Panc1 (cell line): ENCODE measurements at regions not wholly inside any gene's neighbourhood (a gene's known extent, or its start where the extent isn't known, plus 50 kb on each side); places are given as distances from the start of the nearest gene placed in this dataset.
"Not testable (repeated sequence)": the region's sequence is repeated elsewhere in the genome, so short reads cannot be mapped to it uniquely, and the experiment has no call there.

Experiments
- ATAC-seq: fragments of 200-7000 bp; cut with Tn5 transposase; 2 replicates; pipeline ENCODE4 v1.9.1; 2020; ENCODE audit warnings: mild to moderate bottlenecking, moderate library complexity
- BruUV-seq: library from RNA; stranded (reverse); fragments of 400-500 nt; replicated peaks from 2 replicates; lab custom pipeline; 2021; lab: Mats Ljungman, UMichigan
- CTCF ChIA-PET: fragments of 300-600 bp; sonication (Branson Sonifier 250); formaldehyde crosslinking; loops from one replicate; lab custom pipeline; 2022; ENCODE audit warnings: antibody characterized with exemption; lab: Charles Lee
- POLR2A ChIA-PET: fragments of 300-600 bp; sonication (Branson Sonifier 250); formaldehyde crosslinking; loops from one replicate; lab custom pipeline; 2022; ENCODE audit warnings: antibody characterized with exemption; lab: Charles Lee
- DNase-seq: peaks from one replicate; pipeline ENCODE4 v3.0.0-alpha.2; 2010; ENCODE audit warnings: low read depth, low spot score
- H3K27ac ChIP-seq: 2 replicates; pipeline ENCODE4 v1.5.1; 2011; ENCODE audit warnings: mild to moderate bottlenecking, low read length, inconsistent platforms
- H3K27me3 ChIP-seq: fragments of 200-500 bp; sonication (Bioruptor generic); 2 replicates; pipeline ENCODE4 v1.6.0; 2014; ENCODE audit warnings: low read length, inconsistent platforms; ENCODE audit not compliant: control insufficient read depth, insufficient read depth
- H3K36me3 ChIP-seq: fragments of 200-500 bp; sonication (Bioruptor generic); 2 replicates; pipeline ENCODE4 v1.5.1; 2014; ENCODE audit warnings: inconsistent platforms, mild to moderate bottlenecking, low read length, moderate library complexity; ENCODE audit not compliant: control insufficient read depth, insufficient read depth
- H3K4me1 ChIP-seq: 2 replicates; pipeline ENCODE4 v1.5.1; 2011; ENCODE audit warnings: inconsistent platforms, mild to moderate bottlenecking, low read length, moderate library complexity; ENCODE audit not compliant: control insufficient read depth, insufficient read depth
- H3K4me3 ChIP-seq, 2 experiments: 2 replicates each; pipeline ENCODE4 v1.5.1; 2011 to 2012; ENCODE audit warnings: low read depth in 2 of 2, low read length in 2 of 2, mild to moderate bottlenecking in 2 of 2, inconsistent platforms in 1 of 2, moderate library complexity in 1 of 2
- H3K9me3 ChIP-seq: fragments of 200-500 bp; sonication (Bioruptor generic); 2 replicates; pipeline ENCODE4 v1.5.1; 2014; ENCODE audit warnings: low read depth, mild to moderate bottlenecking, inconsistent platforms, low read length, moderate library complexity; ENCODE audit not compliant: control insufficient read depth, insufficient read depth
- POLR2AphosphoS5 ChIP-seq: IDR thresholded peaks from 2 replicates; pipeline ENCODE4 v1.6.1; 2012; ENCODE audit warnings: mild to moderate bottlenecking, low read depth, low read length, moderate library complexity
- SIN3A ChIP-seq: IDR thresholded peaks from 2 replicates; pipeline ENCODE4 v1.6.1; 2012; ENCODE audit warnings: low read depth, mild to moderate bottlenecking, low read length, moderate library complexity, borderline replicate concordance; ENCODE audit not compliant: insufficient read depth
- TCF7L2 ChIP-seq: IDR thresholded peaks from 2 replicates; pipeline ENCODE4 v1.6.1; 2011; ENCODE audit warnings: mild to moderate bottlenecking, low read depth, low read length, inconsistent platforms
- in situ Hi-C: cut with HindIII; loops from 2 replicates; pipeline ENCODE4 v1.10.0; 2016; ENCODE audit warnings: low sequenced_read_pairs, low pct_unique_long_range_greater_than_20kb
- intact Hi-C: fragments of 100-400 bp; cut with micrococcal nuclease; formaldehyde crosslinking; loops from one replicate; pipeline ENCODE4 v1.10.0; 2022; ENCODE audit not compliant: unreplicated experiment
- TF ChIP-seq, protein P1 (sequence below), 2 experiments: IDR thresholded peaks; 2 replicates each; pipeline ENCODE4 v1.6.1; 2011 to 2012; ENCODE audit warnings: low read depth in 2 of 2, control low read depth in 1 of 2, low read length in 1 of 2, mild to moderate bottlenecking in 1 of 2, moderate library complexity in 1 of 2; ENCODE audit not compliant: insufficient read depth in 1 of 2
- TF ChIP-seq, protein P2 (sequence below): fragments of 450-650 bp; IDR thresholded peaks from 2 replicates; pipeline ENCODE4 v1.5.1; 2017; ENCODE audit warnings: mild to moderate bottlenecking

DNA sequence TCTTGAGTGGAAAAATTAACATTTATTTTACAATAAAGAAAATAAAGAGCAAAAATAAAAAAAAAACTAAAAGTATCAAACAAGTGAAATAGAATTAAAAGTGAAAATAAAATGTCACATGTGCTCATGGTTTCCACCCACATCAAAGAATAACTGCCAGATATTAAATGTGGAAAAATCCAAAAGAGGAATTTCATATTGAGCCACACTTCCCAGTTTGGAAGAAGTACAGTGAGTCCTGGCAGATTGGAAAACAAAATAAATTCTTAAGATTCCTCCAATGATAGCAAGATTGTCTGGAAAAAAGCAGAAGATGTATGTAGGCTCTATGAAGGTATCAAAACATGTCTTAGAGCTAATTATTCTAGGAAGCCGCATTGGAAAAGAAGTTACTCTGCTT lies 1019.5 kb downstream of the SLC6A15 start:
- ChIA-PET CTCF (no interaction called here), POLR2A (no interaction called here)
- no peak for ATAC-seq
- no TSS peak for BruUV-seq
- Histone ChIP-seq H3K9me3 (no peaks in the 10 kb centered on the region), H3K27ac (no peak overlapping the region), H3K36me3 (no peaks in the 10 kb centered on the region), H3K27me3 (no peaks in the 10 kb centered on the region), H3K4me3 (no peak overlapping the region), H3K4me1 (no peaks in the 10 kb centered on the region)
- intact Hi-C loops (no loop called here), in situ Hi-C loops (no loop called here)
- TF ChIP-seq TCF7L2: no peak
- no peak for DNase-seq

GRCh38 chr12:83889745-83890144 lies 1022.9 kb downstream of the SLC6A15 start:
- BruUV-seq: no TSS peak
- CTCF ChIA-PET: no interaction called here
- H3K27ac ChIP-seq: no peak overlapping the region
- H3K36me3 ChIP-seq: no peaks in the 10 kb centered on the region
- intact Hi-C loops (no loop called here), in situ Hi-C loops (no loop called here)
- H3K4me1 ChIP-seq: no peaks in the 10 kb centered on the region
- H3K4me3 ChIP-seq: no peak overlapping the region
- no peaks in the 10 kb centered on the region for H3K9me3 ChIP-seq
- H3K27me3 ChIP-seq: no peaks in the 10 kb centered on the region
- TF ChIP-seq TCF7L2: no peak
- TF ChIP-seq, protein P1, sequence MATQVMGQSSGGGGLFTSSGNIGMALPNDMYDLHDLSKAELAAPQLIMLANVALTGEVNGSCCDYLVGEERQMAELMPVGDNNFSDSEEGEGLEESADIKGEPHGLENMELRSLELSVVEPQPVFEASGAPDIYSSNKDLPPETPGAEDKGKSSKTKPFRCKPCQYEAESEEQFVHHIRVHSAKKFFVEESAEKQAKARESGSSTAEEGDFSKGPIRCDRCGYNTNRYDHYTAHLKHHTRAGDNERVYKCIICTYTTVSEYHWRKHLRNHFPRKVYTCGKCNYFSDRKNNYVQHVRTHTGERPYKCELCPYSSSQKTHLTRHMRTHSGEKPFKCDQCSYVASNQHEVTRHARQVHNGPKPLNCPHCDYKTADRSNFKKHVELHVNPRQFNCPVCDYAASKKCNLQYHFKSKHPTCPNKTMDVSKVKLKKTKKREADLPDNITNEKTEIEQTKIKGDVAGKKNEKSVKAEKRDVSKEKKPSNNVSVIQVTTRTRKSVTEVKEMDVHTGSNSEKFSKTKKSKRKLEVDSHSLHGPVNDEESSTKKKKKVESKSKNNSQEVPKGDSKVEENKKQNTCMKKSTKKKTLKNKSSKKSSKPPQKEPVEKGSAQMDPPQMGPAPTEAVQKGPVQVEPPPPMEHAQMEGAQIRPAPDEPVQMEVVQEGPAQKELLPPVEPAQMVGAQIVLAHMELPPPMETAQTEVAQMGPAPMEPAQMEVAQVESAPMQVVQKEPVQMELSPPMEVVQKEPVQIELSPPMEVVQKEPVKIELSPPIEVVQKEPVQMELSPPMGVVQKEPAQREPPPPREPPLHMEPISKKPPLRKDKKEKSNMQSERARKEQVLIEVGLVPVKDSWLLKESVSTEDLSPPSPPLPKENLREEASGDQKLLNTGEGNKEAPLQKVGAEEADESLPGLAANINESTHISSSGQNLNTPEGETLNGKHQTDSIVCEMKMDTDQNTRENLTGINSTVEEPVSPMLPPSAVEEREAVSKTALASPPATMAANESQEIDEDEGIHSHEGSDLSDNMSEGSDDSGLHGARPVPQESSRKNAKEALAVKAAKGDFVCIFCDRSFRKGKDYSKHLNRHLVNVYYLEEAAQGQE (IDR thresholded peaks at IDR 0.05; ENCODE audit: insufficient read depth in 1 of 2, low read depth in 2 of 2, low read length in 1 of 2): no peak
- no peak for TF ChIP-seq POLR2AphosphoS5
- TF ChIP-seq, protein P2, sequence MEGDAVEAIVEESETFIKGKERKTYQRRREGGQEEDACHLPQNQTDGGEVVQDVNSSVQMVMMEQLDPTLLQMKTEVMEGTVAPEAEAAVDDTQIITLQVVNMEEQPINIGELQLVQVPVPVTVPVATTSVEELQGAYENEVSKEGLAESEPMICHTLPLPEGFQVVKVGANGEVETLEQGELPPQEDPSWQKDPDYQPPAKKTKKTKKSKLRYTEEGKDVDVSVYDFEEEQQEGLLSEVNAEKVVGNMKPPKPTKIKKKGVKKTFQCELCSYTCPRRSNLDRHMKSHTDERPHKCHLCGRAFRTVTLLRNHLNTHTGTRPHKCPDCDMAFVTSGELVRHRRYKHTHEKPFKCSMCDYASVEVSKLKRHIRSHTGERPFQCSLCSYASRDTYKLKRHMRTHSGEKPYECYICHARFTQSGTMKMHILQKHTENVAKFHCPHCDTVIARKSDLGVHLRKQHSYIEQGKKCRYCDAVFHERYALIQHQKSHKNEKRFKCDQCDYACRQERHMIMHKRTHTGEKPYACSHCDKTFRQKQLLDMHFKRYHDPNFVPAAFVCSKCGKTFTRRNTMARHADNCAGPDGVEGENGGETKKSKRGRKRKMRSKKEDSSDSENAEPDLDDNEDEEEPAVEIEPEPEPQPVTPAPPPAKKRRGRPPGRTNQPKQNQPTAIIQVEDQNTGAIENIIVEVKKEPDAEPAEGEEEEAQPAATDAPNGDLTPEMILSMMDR: no peak
- no peak for TF ChIP-seq SIN3A
- DNase-seq (no peak), ATAC-seq (no peak)
- POLR2A ChIA-PET: no interaction called here

DNA sequence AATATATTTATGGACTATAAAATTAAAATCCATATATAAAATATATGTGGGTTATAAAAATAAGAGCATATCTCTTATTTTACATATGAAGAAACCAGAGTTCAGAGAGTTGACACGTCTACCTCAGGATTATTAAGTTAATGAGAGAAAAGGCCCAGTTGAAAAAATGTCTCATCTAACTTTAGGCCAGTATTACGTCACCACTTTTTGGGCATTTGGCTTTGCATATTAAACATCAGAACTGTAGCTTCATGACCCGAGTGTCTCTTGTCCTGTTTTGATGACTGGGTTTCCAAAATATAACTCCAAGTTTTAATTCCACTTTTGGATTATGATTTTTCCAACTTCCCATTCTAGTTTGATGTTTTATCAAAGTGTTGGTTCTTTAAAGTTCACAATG lies 1026.1 kb downstream of the SLC6A15 start:
- intact Hi-C loops (no loop called here), in situ Hi-C loops (no loop called here)
- Histone ChIP-seq H3K27ac (no peak overlapping the region), H3K36me3 (no peaks in the 10 kb centered on the region), H3K27me3 (no peaks in the 10 kb centered on the region), H3K4me1 (no peaks in the 10 kb centered on the region), H3K9me3 (no peaks in the 10 kb centered on the region), H3K4me3 (no peak overlapping the region)
- CTCF ChIA-PET: no interaction called here
- DNase-seq (no peak), ATAC-seq (no peak)
- POLR2A ChIA-PET: no interaction called here
- TF ChIP-seq TCF7L2: no peak
- no peak for TF ChIP-seq SIN3A
- TF ChIP-seq, protein P1 (IDR thresholded peaks at IDR 0.05; ENCODE audit: insufficient read depth in 1 of 2, low read depth in 2 of 2, low read length in 1 of 2): no peak
- TF ChIP-seq POLR2AphosphoS5: no peak
- BruUV-seq: no TSS peak

- H3K36me3 ChIP-seq, H3K27me3 ChIP-seq, CTCF ChIA-PET, H3K4me1 ChIP-seq, H3K9me3 ChIP-seq, intact Hi-C loops, in situ Hi-C loops, H3K4me3 ChIP-seq, ATAC-seq, DNase-seq, POLR2A ChIA-PET, H3K27ac ChIP-seq, BruUV-seq: not testable (repeated sequence)
Observed at GRCh38 chr12:83870921-83871599, 1041.5 kb downstream of the SLC6A15 start.
